ENCODE measurements at regions not wholly inside any gene's neighbourhood (a gene's known extent, or its start where the extent isn't known, plus 50 kb on each side); places are given as distances from the start of the nearest gene placed in this dataset.

- no peaks in the 10 kb centered on the region for H3K36me3 Mint-ChIP-seq (ENCODE audit: insufficient read depth in 1 of 3, low read depth in 3 of 3)
- H3K9me3 Mint-ChIP-seq = peaks cover under 1 to 13% of the 10 kb centered on the region in 2 experiments; a peak in 4 of 5 replicates
- no CpG with 5 or more reads among the region's 5 CpGs for WGBS (ENCODE audit: extremely low coverage, insufficient read length, low lambda C conversion rate)
- no peak overlapping the region for H3K56ac ChIP-seq (ENCODE audit: insufficient read length, low read depth, low read length)
- H4K8ac ChIP-seq (replicated peaks; ENCODE audit: insufficient read length, low read depth, low read length) = no peak overlapping the region
- no peak overlapping the region for H2BK20ac ChIP-seq (ENCODE audit: low read depth, low read length, poor library complexity, severe bottlenecking)
- H3K4me1 Mint-ChIP-seq = 0 out of 4 replicates have a peak, but pooled peaks cover 0 to 2% of the 10 kb centered on the region in 2 experiments
- H2BK5ac ChIP-seq (ENCODE audit: insufficient read length, low read length) = no peak overlapping the region
- H2BK15ac ChIP-seq (ENCODE audit: low read depth, low read length) = no peak overlapping the region
- H3K27ac Mint-ChIP-seq = no peak overlapping the region
- H2BK12ac ChIP-seq (ENCODE audit: insufficient read length, low read depth, low read length) = no peak overlapping the region
- H3K18ac ChIP-seq (ENCODE audit: insufficient read length, low read depth, low read length) = no peak overlapping the region
- no peaks in the 10 kb centered on the region for H3K27me3 ChIP-seq (ENCODE audit: insufficient read depth, low read length)
- H3K9me3 ChIP-seq (ENCODE audit: control insufficient read depth, low read depth, low read length) = peaks cover 7% of the 10 kb centered on the region
- H3K4me1 ChIP-seq (ENCODE audit: insufficient read depth, low read length) = no peaks in the 10 kb centered on the region
- H2AFZ ChIP-seq (ENCODE audit: low read length) = no peak overlapping the region
- no peak overlapping the region for H2AK5ac ChIP-seq (ENCODE audit: insufficient read length, low read length)
- H4K91ac ChIP-seq (ENCODE audit: insufficient read length, low read depth, low read length) = no peak overlapping the region
- no peaks in the 10 kb centered on the region for H3K23me2 ChIP-seq (ENCODE audit: insufficient read length, low read depth, low read length, poor library complexity, severe bottlenecking)
- no peak overlapping the region for H3T11ph ChIP-seq (ENCODE audit: low read length)
- DNase-seq = no peak
- H3K79me2 ChIP-seq (ENCODE audit: insufficient read depth, low read length) = no peaks in the 10 kb centered on the region
- H3K9ac ChIP-seq (ENCODE audit: extremely low read depth, insufficient read length, low read length) = no peak overlapping the region
- no peak overlapping the region for H4K5ac ChIP-seq (ENCODE audit: insufficient read length, low read depth, low read length)
- no peak overlapping the region for H2BK120ac ChIP-seq (ENCODE audit: low read depth, low read length, poor library complexity, severe bottlenecking)
- H3K79me1 ChIP-seq (ENCODE audit: insufficient read depth, low read depth, low read length, poor library complexity, severe bottlenecking) = no peaks in the 10 kb centered on the region
- H3K4me3 Mint-ChIP-seq = no peak overlapping the region
- no peak overlapping the region for H3K23ac ChIP-seq (ENCODE audit: insufficient read length, low read depth, low read length)
- no peaks in the 10 kb centered on the region for H3K27me3 Mint-ChIP-seq (ENCODE audit: low read depth)
- H3K4ac ChIP-seq (ENCODE audit: low read depth, low read length) = no peak overlapping the region
- H3K4me2 ChIP-seq (ENCODE audit: insufficient read depth, insufficient read length, low read length) = no peak overlapping the region
- no peak overlapping the region for H3K27ac ChIP-seq (ENCODE audit: insufficient read length, low read depth, low read length)
- no peak for TF ChIP-seq CTCF (conservative IDR thresholded peaks at IDR 0.05)
- H4K20me1 ChIP-seq (ENCODE audit: control insufficient read depth, insufficient read depth, insufficient read length) = no peaks in the 10 kb centered on the region
- H3K14ac ChIP-seq (ENCODE audit: insufficient read depth, low read length) = no peak overlapping the region
Measured at GRCh38 chrX:22516893-22517292, 244.2 kb downstream of the CBLL2 start.
